ENCODE measurements at regions not wholly inside any gene's neighbourhood (a gene's known extent, or its start where the extent isn't known, plus 50 kb on each side); places are given as distances from the start of the nearest gene placed in this dataset.

GRCh38 chr12:46443594-46444263, 71.2 kb upstream of the SLC38A2 start:
- DNase-seq = no peak

GRCh38 chr12:46442738-46443137, 70.2 kb upstream of the SLC38A2 start:
- DNase-seq = no peak

DNA sequence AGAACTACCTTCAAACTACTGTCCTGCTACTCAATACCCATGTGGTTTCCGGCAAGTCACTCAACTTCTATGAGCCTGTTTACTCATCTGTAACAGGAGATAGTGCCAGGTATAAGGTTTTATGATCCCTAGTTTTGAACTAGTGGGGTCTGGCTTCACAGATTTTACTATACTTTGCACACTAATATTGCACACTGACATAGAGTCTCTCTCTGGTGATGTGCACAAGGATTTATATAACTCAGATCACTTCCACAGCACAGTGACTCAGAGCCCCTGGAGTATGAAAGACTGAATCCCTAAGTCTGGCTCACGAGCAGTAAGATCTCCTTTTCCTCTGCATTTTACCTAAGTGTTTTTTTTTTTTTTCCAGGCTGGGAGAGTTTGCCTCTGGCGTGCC, 69.7 kb upstream of the SLC38A2 start:
- DNase-seq = no peak

DNA sequence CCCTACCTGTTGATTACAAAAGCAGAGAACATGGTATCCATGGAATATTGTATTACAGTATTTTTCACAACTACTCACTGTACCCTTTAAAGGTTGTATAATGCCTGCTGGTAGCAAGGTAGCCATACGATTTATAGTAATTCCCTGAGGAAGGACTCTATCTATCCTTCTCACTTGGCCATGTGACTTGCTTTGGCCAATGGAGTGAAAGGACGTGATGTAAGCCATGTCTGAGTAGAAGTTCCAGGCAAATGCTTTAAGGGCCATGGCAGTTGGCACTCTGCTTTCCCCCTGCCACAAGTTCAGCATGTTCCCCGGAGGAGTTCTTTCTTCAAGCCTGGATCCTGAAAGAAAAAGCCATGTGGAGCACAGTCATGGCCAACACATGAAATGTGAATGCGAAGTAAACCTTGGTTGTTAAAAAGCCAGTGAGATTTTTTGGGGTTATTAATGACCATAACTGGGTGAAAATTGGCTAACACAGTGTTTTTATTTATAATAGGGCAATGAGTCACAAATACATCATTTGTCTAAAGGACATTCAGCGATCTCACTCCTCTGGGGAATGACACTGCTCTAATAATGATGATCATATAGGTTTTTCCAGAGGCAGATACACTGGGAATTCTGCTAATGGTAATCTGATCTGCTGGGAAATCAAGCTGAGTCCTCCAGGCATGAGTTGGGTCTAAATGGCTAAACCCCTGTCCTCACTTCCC, 67.4 kb upstream of the SLC38A2 start:
- DNase-seq = no peak

DNA sequence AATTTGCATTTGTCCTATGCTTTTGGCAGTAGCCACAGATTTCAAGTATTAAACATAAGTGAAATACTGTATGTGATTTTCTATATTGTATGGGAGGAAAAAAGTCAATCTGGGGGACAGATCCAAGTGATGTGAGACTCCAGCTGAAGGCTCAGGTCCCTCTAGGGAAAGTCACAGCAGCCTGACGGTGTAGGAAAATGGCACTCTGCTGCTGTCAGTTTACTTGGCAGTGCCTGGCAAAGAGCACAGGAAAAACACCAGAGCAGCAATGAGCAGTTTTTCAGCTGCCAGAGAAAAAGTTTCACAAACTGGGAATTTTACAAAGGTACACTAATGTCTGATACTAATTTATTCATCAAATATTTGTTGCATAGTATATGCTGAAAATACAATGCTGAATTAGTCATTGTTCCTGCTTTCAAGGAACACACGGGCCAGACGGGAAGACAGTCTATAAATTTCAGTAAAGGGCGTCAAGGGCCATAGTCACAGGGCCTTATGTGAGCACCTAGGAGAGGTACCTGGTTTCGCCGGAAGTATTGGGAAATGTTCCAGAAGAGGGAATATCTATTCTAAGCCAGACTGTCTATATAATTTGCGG, 66.2 kb upstream of the SLC38A2 start:
- DNase-seq = no peak

- no peak for DNase-seq
Measured at GRCh38 chr12:46438256-46438655, 65.7 kb upstream of the SLC38A2 start.

DNA sequence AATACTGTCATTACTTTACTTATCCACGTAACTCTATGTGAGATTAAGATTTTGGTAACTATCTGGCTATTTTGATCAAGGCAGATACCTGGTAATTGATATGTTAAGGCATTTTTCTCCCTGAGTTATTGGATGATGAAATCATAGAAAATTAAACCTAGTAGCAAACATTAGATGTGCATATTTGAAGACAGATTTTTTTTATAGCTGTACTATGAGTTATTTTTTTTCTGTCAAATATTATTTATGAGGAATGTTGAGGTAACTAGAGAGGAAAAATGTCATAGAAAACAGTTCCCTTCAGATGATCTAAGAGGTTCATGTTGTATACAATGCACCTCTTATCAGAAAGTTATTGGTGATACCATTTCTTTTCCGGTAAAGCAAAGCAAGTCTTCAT, 64.9 kb upstream of the SLC38A2 start:
- no peak for DNase-seq

- DNase-seq = no peak
Measured at GRCh38 chr12:46436747-46437146, 64.2 kb upstream of the SLC38A2 start.

- no peak for DNase-seq
Measured at GRCh38 chr12:46435625-46436024, 63.1 kb upstream of the SLC38A2 start.

GRCh38 chr12:46435029-46435428, 62.5 kb upstream of the SLC38A2 start:
- DNase-seq = no peak

DNA sequence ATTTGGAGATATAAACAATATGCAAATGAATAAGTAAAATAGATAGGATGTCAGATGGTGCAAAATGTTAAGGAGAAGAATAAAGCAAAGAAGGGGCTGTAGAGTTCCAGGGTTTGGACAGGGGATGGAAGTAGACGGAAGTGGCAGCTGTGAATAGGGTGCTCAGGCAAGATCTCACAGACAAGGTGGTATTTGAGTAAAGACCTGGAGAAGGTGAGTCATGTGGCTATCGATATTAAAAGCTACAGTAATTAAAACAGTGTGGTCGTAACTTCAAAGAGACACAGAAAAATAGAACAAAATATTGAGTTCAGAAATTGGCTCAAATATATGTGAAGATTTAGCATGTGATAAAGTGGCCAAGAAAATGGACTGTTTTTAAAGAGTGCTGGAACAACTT, 61.3 kb upstream of the SLC38A2 start:
- DNase-seq = no peak

DNA sequence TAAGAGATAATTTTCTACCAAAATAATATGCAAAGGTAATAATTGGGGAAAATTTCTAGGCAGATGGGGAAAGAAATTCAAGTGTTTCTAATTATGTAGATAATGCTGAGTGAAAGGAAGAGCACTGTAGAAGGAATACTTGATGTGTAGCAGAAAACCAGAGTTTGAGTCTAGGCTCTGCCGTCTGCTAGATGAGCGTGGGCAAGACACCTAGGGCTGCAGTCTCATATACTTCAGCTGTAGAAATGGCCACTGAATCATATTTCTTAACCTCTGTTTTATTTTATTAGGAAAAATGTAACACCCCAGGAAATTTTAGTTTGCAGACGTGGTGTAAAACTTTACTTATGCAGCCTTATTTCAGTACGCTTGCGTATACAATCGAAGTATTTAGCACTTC, 59.8 kb upstream of the SLC38A2 start:
- DNase-seq = no peak

DNA sequence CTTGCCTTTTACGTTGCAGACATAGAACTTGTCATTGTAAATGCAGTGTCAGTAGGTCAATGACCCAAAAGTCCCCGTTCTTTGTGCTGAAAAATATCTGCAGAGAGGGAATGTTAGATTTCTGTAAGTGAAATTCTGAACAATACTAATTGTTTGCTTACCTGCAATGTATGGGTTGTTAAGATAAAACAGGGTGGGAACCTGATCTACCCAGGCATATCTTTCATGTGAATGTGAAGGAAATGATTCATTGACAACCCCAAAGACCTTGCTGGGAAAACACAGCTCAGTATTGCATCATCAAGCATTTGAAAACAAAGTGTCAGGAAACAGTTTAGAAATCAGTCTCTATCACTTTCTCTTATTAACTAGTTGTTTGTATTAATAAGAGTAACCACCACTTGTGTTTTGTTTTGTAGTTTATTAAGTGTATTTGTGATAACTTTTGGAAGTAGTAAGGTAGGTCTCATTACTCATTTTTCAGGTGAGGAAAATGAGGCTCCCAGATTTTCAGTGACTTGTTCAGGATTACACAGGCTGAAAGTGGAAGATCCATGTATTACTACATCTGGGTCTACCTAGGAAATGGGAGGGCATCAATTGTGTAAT, 57.9 kb upstream of the SLC38A2 start:
- DNase-seq = no peak

Measured in stimulated activated CD4-positive, alpha-beta T cell treated with anti-CD3 and anti-CD28 coated beads, Interleukin-4, amount 100 ng/mL, for 4 hours (primary cell).